ENCODE measurements at regions not wholly inside any gene's neighbourhood (a gene's known extent, or its start where the extent isn't known, plus 50 kb on each side); places are given as distances from the start of the nearest gene placed in this dataset.
A peak's percentile ranks its signal among the peaks of the same experiment; 100 is the strongest.

- no peaks in the 10 kb centered on the region for H3K36me3 ChIP-seq (ENCODE audit: control insufficient read depth, insufficient read depth, low read length)
Measured at GRCh38 chr3:20683910-20684309, 497.9 kb upstream of the SGO1 start.

GRCh38 chr3:20682573-20682972, 496.6 kb upstream of the SGO1 start:
- Histone ChIP-seq H3K27me3 (ENCODE audit: control insufficient read depth, insufficient read depth, low read length) (no peaks in the 10 kb centered on the region), H3K36me3 (ENCODE audit: control insufficient read depth, insufficient read depth, low read length) (no peaks in the 10 kb centered on the region), H3K4me3 (ENCODE audit: low read depth, low read length) (no peak overlapping the region)
- ChIA-PET POLR2A (no interaction called here), CTCF (no interaction called here)
- DNase-seq (ENCODE audit: low read depth), result no peak
- TF ChIP-seq, protein P1, sequence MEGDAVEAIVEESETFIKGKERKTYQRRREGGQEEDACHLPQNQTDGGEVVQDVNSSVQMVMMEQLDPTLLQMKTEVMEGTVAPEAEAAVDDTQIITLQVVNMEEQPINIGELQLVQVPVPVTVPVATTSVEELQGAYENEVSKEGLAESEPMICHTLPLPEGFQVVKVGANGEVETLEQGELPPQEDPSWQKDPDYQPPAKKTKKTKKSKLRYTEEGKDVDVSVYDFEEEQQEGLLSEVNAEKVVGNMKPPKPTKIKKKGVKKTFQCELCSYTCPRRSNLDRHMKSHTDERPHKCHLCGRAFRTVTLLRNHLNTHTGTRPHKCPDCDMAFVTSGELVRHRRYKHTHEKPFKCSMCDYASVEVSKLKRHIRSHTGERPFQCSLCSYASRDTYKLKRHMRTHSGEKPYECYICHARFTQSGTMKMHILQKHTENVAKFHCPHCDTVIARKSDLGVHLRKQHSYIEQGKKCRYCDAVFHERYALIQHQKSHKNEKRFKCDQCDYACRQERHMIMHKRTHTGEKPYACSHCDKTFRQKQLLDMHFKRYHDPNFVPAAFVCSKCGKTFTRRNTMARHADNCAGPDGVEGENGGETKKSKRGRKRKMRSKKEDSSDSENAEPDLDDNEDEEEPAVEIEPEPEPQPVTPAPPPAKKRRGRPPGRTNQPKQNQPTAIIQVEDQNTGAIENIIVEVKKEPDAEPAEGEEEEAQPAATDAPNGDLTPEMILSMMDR (IDR thresholded peaks at IDR 0.05; ENCODE audit: insufficient read depth, low read depth, low read length), result no peak

More at GRCh38 chr3:20683910-20684309, 497.9 kb upstream of the SGO1 start:
- DNase-seq (ENCODE audit: low read depth), result peak; percentile 71
- Histone ChIP-seq H3K4me3 (ENCODE audit: low read depth, low read length) (no peak overlapping the region), H3K27me3 (ENCODE audit: control insufficient read depth, insufficient read depth, low read length) (no peaks in the 10 kb centered on the region)
- TF ChIP-seq, protein P1 (IDR thresholded peaks at IDR 0.05; ENCODE audit: insufficient read depth, low read depth, low read length), result no peak
- ChIA-PET CTCF (no interaction called here), POLR2A (no interaction called here)

GRCh38 chr3:20680990-20681628, 495.1 kb upstream of the SGO1 start:
- DNase-seq (ENCODE audit: low read depth), result no peak
- ChIA-PET POLR2A (no interaction called here), CTCF (no interaction called here)
- TF ChIP-seq, protein P1 (IDR thresholded peaks at IDR 0.05; ENCODE audit: insufficient read depth, low read depth, low read length), result no peak
- H3K27me3 ChIP-seq (ENCODE audit: control insufficient read depth, insufficient read depth, low read length), result no peaks in the 10 kb centered on the region
- no peak overlapping the region for H3K4me3 ChIP-seq (ENCODE audit: low read depth, low read length)
- H3K36me3 ChIP-seq (ENCODE audit: control insufficient read depth, insufficient read depth, low read length), result no peaks in the 10 kb centered on the region

- TF ChIP-seq, protein P1 (IDR thresholded peaks at IDR 0.05; ENCODE audit: insufficient read depth, low read depth, low read length), result no peak
- H3K4me3 ChIP-seq (ENCODE audit: low read depth, low read length), result no peak overlapping the region
- POLR2A ChIA-PET, result no interaction called here
- no peaks in the 10 kb centered on the region for H3K27me3 ChIP-seq (ENCODE audit: control insufficient read depth, insufficient read depth, low read length)
- no peak for DNase-seq (ENCODE audit: low read depth)
- CTCF ChIA-PET, result no interaction called here
- H3K36me3 ChIP-seq (ENCODE audit: control insufficient read depth, insufficient read depth, low read length), result no peaks in the 10 kb centered on the region
Measured at GRCh38 chr3:20673866-20674265, 487.9 kb upstream of the SGO1 start.

DNA sequence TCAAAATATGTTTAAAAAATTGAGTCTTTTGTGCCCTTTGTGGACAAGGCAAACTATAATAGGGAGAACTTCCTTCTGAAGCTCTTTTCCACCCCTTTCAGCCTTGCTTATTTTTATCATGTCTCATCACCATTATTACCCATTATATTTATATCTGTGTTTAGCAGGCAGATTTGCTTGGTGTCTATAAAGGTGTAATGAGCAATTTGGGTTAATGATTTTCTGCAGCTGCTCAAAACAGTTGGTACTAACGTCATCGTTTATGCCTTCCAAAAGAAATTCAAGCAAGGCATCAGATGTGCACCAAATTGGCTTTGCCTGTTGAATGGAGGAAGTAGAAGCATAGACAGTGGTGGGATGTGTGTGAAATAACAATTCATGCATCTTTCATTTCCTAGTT, 483.7 kb upstream of the SGO1 start:
- DNase-seq (ENCODE audit: low read depth), result no peak
- H3K27me3 ChIP-seq (ENCODE audit: control insufficient read depth, insufficient read depth, low read length), result no peaks in the 10 kb centered on the region
- ChIA-PET CTCF (no interaction called here), POLR2A (no interaction called here)
- TF ChIP-seq, protein P1 (IDR thresholded peaks at IDR 0.05; ENCODE audit: insufficient read depth, low read depth, low read length), result no peak
- H3K4me3 ChIP-seq (ENCODE audit: low read depth, low read length), result no peak overlapping the region
- H3K36me3 ChIP-seq (ENCODE audit: control insufficient read depth, insufficient read depth, low read length), result no peaks in the 10 kb centered on the region

All from BJ (cell line).